ENCODE measurements at regions not wholly inside any gene's neighbourhood (a gene's known extent, or its start where the extent isn't known, plus 50 kb on each side); places are given as distances from the start of the nearest gene placed in this dataset.

GRCh38 chr20:58007947-58008346 lies 220.5 kb downstream of the ANKRD60 start:
- Histone ChIP-seq H2BK120ac (ENCODE audit: insufficient read depth, low read length, poor library complexity) (no peak overlapping the region), H3K14ac (ENCODE audit: low read length) (no peak overlapping the region), H3K4ac (ENCODE audit: low read depth, low read length) (no peak overlapping the region), H4K91ac (ENCODE audit: low read depth, low read length) (no peak overlapping the region), H3K4me1 (ENCODE audit: control insufficient read depth in 1 of 2, insufficient read depth in 2 of 2, low read length in 2 of 2) (no peaks in the 10 kb centered on the region), H4K8ac (ENCODE audit: low read depth, low read length) (no peak overlapping the region), H3K4me3 (ENCODE audit: low read depth, low read length) (no peak overlapping the region), H3K79me1 (ENCODE audit: low read length) (no peaks in the 10 kb centered on the region), H3K9me3 (ENCODE audit: insufficient read depth, low read depth, low read length) (peaks cover 4% of the 10 kb centered on the region), H2AK5ac (ENCODE audit: low read length) (no peak overlapping the region), H3K36me3 (ENCODE audit: control insufficient read depth in 1 of 2, insufficient read depth in 2 of 2, low read length in 2 of 2) (no peaks in the 10 kb centered on the region), H2AFZ (ENCODE audit: insufficient read depth, low read length, poor library complexity) (no peak overlapping the region), H3K79me2 (ENCODE audit: control insufficient read depth, insufficient read depth, low read length, poor library complexity) (no peaks in the 10 kb centered on the region), H3K4me2 (ENCODE audit: low read length) (no peak overlapping the region), H4K12ac (ENCODE audit: low read depth, low read length) (no peak overlapping the region), H2BK5ac (ENCODE audit: low read depth, low read length, poor library complexity) (no peak overlapping the region), H3K9ac (ENCODE audit: low read length) (no peak overlapping the region), H3K27me3 (ENCODE audit: insufficient read depth, low read length) (no peaks in the 10 kb centered on the region), H3K18ac (ENCODE audit: low read length) (no peak overlapping the region), H2BK12ac (ENCODE audit: low read length) (no peak overlapping the region), H3K27ac (ENCODE audit: low read depth, low read length) (no peak overlapping the region), H3K23ac (ENCODE audit: low read length) (no peak overlapping the region)
- no peak for DNase-seq
- WGBS (ENCODE audit: extremely low coverage, insufficient coverage, insufficient read length): no CpG with 5 or more reads among the region's 2 CpGs

- H3K9ac ChIP-seq (ENCODE audit: low read length): no peak overlapping the region
- no peak overlapping the region for H3K4me3 ChIP-seq (ENCODE audit: low read depth, low read length)
- no peak overlapping the region for H3K4ac ChIP-seq (ENCODE audit: low read depth, low read length)
- H3K14ac ChIP-seq (ENCODE audit: low read length): no peak overlapping the region
- H3K27me3 ChIP-seq (ENCODE audit: insufficient read depth, low read length): no peaks in the 10 kb centered on the region
- no peaks in the 10 kb centered on the region for H3K36me3 ChIP-seq (ENCODE audit: control insufficient read depth in 1 of 2, insufficient read depth in 2 of 2, low read length in 2 of 2)
- no peak overlapping the region for H2AFZ ChIP-seq (ENCODE audit: insufficient read depth, low read length, poor library complexity)
- H3K18ac ChIP-seq (ENCODE audit: low read length): no peak overlapping the region
- no peak overlapping the region for H2BK12ac ChIP-seq (ENCODE audit: low read length)
- no peak for DNase-seq
- no peaks in the 10 kb centered on the region for H3K79me2 ChIP-seq (ENCODE audit: control insufficient read depth, insufficient read depth, low read length, poor library complexity)
- peaks cover 0 to under 1% of the 10 kb centered on the region in 2 experiments for H3K4me1 ChIP-seq (ENCODE audit: control insufficient read depth in 1 of 2, insufficient read depth in 2 of 2, low read length in 2 of 2)
- peaks cover 4% of the 10 kb centered on the region for H3K9me3 ChIP-seq (ENCODE audit: insufficient read depth, low read depth, low read length)
- no peak overlapping the region for H3K4me2 ChIP-seq (ENCODE audit: low read length)
- no peak overlapping the region for H3K27ac ChIP-seq (ENCODE audit: low read depth, low read length)
- no peak overlapping the region for H2AK5ac ChIP-seq (ENCODE audit: low read length)
- no peaks in the 10 kb centered on the region for H3K79me1 ChIP-seq (ENCODE audit: low read length)
- no peak overlapping the region for H4K91ac ChIP-seq (ENCODE audit: low read depth, low read length)
- no CpG with 5 or more reads among the region's 11 CpGs for WGBS (ENCODE audit: extremely low coverage, insufficient coverage, insufficient read length)
- no peak overlapping the region for H2BK120ac ChIP-seq (ENCODE audit: insufficient read depth, low read length, poor library complexity)
- H4K8ac ChIP-seq (ENCODE audit: low read depth, low read length): no peak overlapping the region
- no peak overlapping the region for H3K23ac ChIP-seq (ENCODE audit: low read length)
- no peak overlapping the region for H4K12ac ChIP-seq (ENCODE audit: low read depth, low read length)
- H2BK5ac ChIP-seq (ENCODE audit: low read depth, low read length, poor library complexity): no peak overlapping the region
These were observed 221.8 kb downstream of the ANKRD60 start for GRCh38 chr20:58006346-58007316.

- H3K4me2 ChIP-seq (ENCODE audit: low read length): no peak overlapping the region
- H2BK120ac ChIP-seq (ENCODE audit: insufficient read depth, low read length, poor library complexity): no peak overlapping the region
- no peak overlapping the region for H2AK5ac ChIP-seq (ENCODE audit: low read length)
- H3K14ac ChIP-seq (ENCODE audit: low read length): no peak overlapping the region
- H3K9me3 ChIP-seq (ENCODE audit: insufficient read depth, low read depth, low read length): peaks cover 2% of the 10 kb centered on the region
- no peak for DNase-seq
- H3K79me1 ChIP-seq (ENCODE audit: low read length): no peaks in the 10 kb centered on the region
- no peak overlapping the region for H4K91ac ChIP-seq (ENCODE audit: low read depth, low read length)
- H2AFZ ChIP-seq (ENCODE audit: insufficient read depth, low read length, poor library complexity): no peak overlapping the region
- no peak overlapping the region for H3K27ac ChIP-seq (ENCODE audit: low read depth, low read length)
- H3K36me3 ChIP-seq (ENCODE audit: control insufficient read depth in 1 of 2, insufficient read depth in 2 of 2, low read length in 2 of 2): no peaks in the 10 kb centered on the region
- H3K23ac ChIP-seq (ENCODE audit: low read length): no peak overlapping the region
- H3K27me3 ChIP-seq (ENCODE audit: insufficient read depth, low read length): no peaks in the 10 kb centered on the region
- H2BK5ac ChIP-seq (ENCODE audit: low read depth, low read length, poor library complexity): no peak overlapping the region
- H3K79me2 ChIP-seq (ENCODE audit: control insufficient read depth, insufficient read depth, low read length, poor library complexity): no peaks in the 10 kb centered on the region
- H3K4me1 ChIP-seq (ENCODE audit: control insufficient read depth in 1 of 2, insufficient read depth in 2 of 2, low read length in 2 of 2): peaks cover 3 to 6% of the 10 kb centered on the region in 2 experiments
- H2BK12ac ChIP-seq (ENCODE audit: low read length): no peak overlapping the region
- no peak overlapping the region for H3K9ac ChIP-seq (ENCODE audit: low read length)
- no CpG with 5 or more reads among the region's 8 CpGs for whole genome bisulfite sequencing (ENCODE audit: extremely low coverage, insufficient coverage, insufficient read length)
- H4K12ac ChIP-seq (ENCODE audit: low read depth, low read length): no peak overlapping the region
- H3K4ac ChIP-seq (ENCODE audit: low read depth, low read length): no peak overlapping the region
- no peak overlapping the region for H3K18ac ChIP-seq (ENCODE audit: low read length)
- H4K8ac ChIP-seq (ENCODE audit: low read depth, low read length): no peak overlapping the region
- H3K4me3 ChIP-seq (ENCODE audit: low read depth, low read length): no peak overlapping the region
These were observed 222.7 kb downstream of the ANKRD60 start for GRCh38 chr20:58005581-58006345.

GRCh38 chr20:58004900-58005299 lies 223.6 kb downstream of the ANKRD60 start:
- Histone ChIP-seq H3K18ac (ENCODE audit: low read length) (no peak overlapping the region), H3K23ac (ENCODE audit: low read length) (no peak overlapping the region), H3K4ac (ENCODE audit: low read depth, low read length) (no peak overlapping the region), H3K27ac (ENCODE audit: low read depth, low read length) (no peak overlapping the region), H2BK120ac (ENCODE audit: insufficient read depth, low read length, poor library complexity) (no peak overlapping the region), H3K4me3 (ENCODE audit: low read depth, low read length) (no peak overlapping the region), H4K12ac (ENCODE audit: low read depth, low read length) (no peak overlapping the region), H3K9me3 (ENCODE audit: insufficient read depth, low read depth, low read length) (peaks cover 2% of the 10 kb centered on the region), H4K8ac (ENCODE audit: low read depth, low read length) (no peak overlapping the region), H3K4me1 (ENCODE audit: control insufficient read depth in 1 of 2, insufficient read depth in 2 of 2, low read length in 2 of 2) (peaks cover 3 to 6% of the 10 kb centered on the region in 2 experiments), H3K14ac (ENCODE audit: low read length) (no peak overlapping the region), H2AK5ac (ENCODE audit: low read length) (no peak overlapping the region), H4K91ac (ENCODE audit: low read depth, low read length) (no peak overlapping the region), H3K4me2 (ENCODE audit: low read length) (no peak overlapping the region), H3K36me3 (ENCODE audit: control insufficient read depth in 1 of 2, insufficient read depth in 2 of 2, low read length in 2 of 2) (no peaks in the 10 kb centered on the region), H3K79me2 (ENCODE audit: control insufficient read depth, insufficient read depth, low read length, poor library complexity) (no peaks in the 10 kb centered on the region), H3K79me1 (ENCODE audit: low read length) (no peaks in the 10 kb centered on the region), H2BK12ac (ENCODE audit: low read length) (no peak overlapping the region), H2AFZ (ENCODE audit: insufficient read depth, low read length, poor library complexity) (no peak overlapping the region), H3K27me3 (ENCODE audit: insufficient read depth, low read length) (no peaks in the 10 kb centered on the region), H3K9ac (ENCODE audit: low read length) (no peak overlapping the region), H2BK5ac (ENCODE audit: low read depth, low read length, poor library complexity) (no peak overlapping the region)
- no peak for DNase-seq
- no CpG with 5 or more reads among the region's 4 CpGs for WGBS (ENCODE audit: extremely low coverage, insufficient coverage, insufficient read length)
